Fibroblast of skin of left biceps (primary cell): ENCODE measurements at regions not wholly inside any gene's neighbourhood (a gene's known extent, or its start where the extent isn't known, plus 50 kb on each side); places are given as distances from the start of the nearest gene placed in this dataset.

Experiments used
- DNase-seq, 2 experiments: peaks; one replicate each; pipeline ENCODE4 v3.0.0-alpha.2; 2013; ENCODE audit warnings: low read depth in 2 of 2

- DNase-seq: no peak
Measured at GRCh38 chr9:135310134-135310533, 169.4 kb upstream of the PPP1R26 start.

GRCh38 chr9:135315572-135315971 is 164.0 kb upstream of the PPP1R26 start:
- DNase-seq: no peak

- DNase-seq: no peak
Measured at GRCh38 chr9:135320331-135320730, 159.3 kb upstream of the PPP1R26 start.

DNA sequence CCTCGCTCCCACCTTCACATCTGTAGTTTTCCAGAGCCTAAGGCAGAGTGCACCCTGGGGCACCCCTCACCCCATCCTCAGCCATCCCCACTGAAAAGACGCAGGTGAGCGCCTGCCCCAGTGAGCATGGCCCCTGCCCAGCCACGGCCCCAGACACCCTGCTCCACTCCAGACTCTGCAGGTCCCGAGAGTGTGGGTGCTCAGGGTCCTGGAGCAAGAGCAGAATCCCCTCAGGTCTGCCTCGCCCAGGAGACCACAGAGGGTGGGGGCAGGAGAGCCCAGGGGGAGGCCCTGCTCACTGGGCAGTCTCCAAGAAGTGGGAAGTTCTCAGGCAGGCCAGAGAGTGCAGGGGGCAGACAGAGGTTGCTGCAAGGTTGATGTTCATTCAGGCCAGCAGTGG is 158.6 kb upstream of the PPP1R26 start:
- no peak for DNase-seq

DNA sequence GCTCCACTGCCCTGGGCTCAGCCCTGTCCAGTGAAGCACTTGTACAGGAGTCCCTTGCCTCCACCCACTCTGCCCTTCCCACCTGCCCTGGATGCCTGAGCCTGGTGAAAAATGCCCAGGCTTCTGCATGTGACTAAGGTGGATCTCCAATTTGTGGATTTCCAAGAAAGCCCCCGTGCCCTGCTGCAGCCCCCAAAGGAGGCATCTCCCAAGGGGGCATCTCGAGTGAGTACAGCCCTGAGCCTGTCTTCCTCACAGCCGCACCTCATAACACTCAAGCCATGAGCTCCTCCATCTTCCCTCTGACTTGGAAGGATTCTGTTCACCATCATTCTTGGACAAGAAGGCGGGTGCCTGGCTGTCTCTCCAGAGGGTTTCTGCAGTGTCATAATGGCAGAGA is 158.0 kb upstream of the PPP1R26 start:
- DNase-seq: no peak

- DNase-seq: no peak
Measured at GRCh38 chr9:135324329-135324728, 155.3 kb upstream of the PPP1R26 start.

DNA sequence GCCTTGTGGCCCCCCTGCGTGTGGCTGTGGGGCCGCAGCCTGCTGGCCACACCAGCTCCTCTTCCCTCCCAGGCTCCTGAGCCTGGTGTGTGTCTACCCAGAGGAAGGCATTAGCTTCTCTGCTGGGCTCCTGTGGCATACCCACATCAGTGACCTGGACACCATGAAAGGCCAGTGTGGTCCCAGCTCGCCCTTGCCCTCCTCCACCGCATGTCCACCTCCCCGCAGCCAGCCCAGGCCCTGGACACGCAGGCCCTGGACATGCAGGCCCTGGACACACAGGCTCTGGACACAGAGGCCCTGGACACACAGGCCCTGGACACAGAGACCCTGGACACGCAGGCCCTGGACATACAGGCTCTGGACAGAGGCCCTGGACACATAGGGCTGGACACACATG is 153.4 kb upstream of the PPP1R26 start:
- no peak for DNase-seq

DNA sequence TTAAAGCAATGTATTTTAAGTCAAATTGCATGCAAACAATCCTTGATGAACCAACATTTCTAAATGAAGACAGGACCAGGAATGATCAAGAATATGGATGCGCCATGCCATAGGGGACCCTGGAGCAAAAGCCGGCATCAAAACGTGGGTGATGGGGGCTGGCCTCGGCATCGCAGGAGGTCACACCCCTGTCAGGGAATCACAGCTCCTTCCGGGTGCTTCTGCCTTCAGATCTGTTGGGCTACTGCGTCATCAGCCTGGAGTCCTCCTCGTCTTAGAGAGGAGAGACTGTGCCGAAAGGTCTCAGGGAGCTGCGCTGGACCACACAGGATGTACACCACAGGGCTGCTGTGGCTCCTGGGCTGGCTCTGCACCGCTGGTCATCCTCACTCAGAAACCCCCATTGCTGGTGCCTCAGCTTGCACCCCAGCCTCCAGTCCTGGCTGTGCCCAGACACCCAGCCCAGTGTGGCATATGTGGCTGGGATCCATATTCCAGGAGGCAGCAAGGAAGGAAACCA is 152.9 kb upstream of the PPP1R26 start:
- no peak for DNase-seq

DNA sequence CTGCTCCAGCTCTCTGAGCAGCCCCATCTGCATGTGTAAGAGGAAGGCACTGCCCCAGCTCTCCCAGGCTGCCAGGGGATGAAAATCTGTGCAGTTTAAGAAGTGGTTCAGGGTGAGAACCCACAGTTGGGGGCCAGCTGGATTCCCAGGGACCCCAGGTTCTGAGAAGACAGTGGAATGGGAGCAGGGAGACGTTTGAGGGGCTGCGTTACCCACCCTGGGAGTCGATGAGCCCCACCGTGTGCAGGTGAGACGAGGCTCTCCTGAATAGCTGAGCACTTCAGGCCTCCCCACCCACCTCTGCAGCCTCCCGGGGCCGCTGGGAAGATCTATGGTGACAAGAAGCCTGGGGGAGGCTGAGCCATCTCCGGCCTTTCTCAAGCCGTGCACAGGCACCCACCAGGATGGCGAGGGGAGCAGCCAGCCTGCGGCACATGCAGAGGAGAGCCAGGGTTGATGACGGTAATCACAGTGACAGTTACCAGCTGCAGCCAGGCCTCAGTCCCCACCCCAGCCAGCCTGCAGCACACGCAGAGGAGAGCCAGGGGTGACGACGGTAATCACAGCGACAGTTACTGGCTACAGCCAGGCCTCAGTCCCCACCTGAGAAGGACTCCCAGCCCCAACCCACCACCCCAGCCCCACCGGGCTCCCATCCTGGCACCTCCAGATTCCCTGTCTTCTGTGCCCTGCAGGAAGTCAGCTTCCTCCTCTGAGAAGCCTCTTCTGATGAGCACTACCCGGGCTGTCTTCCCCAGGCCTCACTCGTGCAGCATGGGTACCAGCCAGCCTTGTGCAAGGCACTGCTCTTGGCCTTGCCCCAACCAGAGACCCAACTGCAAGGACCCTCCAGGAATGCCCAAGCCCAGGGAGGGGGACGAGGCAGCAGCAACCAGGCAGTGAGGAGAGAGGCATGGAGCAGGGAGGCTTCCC is 150.8 kb upstream of the PPP1R26 start:
- no peak for DNase-seq

GRCh38 chr9:135329571-135330306 is 149.8 kb upstream of the PPP1R26 start:
- DNase-seq: no peak

- no peak for DNase-seq
Measured at GRCh38 chr9:135330307-135330631, 149.3 kb upstream of the PPP1R26 start.

DNA sequence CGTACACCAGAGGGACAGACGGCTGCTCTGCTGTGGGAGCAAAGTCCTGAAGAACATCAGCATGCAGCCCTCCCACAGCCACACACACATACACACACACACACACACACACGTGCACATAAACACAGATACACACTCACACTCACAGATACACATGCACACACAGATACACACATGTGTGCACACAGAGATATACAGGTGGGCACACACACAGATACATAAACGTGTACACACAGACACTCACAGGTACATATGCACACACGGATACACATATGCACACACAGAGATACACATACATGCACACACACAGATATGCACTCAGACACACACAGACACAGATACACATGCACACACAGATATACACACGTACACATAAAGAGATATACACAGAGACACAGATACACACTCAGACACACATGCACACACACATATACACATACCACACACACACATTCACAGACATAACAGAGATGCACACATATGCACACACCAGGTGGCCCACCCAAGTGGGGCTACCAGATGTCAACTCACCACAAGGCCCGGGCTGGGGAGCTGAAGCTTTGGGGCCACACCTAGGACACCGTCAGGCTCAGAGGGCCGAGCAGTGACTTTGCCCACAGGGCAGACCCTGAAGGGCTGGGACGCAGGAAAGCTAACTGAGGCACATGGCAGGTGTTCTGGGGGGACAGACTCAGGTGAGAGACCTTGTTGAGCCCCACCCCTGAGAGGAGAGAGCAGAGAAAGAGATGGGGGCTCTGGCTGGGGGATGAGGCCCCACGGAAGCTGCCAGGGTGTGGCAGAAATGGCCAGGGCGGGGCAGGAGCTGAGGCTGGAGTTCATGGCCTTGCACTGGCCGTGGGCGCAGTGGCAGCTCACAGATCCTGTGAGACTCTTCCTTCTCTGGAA is 148.6 kb upstream of the PPP1R26 start:
- DNase-seq: no peak

DNA sequence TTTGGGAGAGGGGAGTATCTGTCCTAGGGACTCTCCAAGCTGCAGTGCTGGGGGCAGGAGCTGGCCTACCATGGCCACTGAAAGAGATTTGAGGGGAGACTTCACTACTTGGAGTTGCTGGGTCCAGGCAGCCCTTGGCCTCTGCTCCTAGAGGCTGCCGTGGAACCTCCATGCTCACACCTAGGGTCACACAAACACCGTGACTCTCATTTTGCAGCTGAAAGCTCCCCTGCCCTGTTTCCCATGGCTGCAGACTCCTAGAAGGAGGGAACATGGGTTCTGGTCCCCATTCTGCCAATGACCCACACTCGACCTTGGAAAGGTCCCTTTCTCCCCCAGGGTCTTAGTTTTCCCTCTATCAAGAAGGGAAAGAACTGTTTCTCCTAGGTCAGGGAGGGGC is 147.1 kb upstream of the PPP1R26 start:
- DNase-seq: no peak

DNA sequence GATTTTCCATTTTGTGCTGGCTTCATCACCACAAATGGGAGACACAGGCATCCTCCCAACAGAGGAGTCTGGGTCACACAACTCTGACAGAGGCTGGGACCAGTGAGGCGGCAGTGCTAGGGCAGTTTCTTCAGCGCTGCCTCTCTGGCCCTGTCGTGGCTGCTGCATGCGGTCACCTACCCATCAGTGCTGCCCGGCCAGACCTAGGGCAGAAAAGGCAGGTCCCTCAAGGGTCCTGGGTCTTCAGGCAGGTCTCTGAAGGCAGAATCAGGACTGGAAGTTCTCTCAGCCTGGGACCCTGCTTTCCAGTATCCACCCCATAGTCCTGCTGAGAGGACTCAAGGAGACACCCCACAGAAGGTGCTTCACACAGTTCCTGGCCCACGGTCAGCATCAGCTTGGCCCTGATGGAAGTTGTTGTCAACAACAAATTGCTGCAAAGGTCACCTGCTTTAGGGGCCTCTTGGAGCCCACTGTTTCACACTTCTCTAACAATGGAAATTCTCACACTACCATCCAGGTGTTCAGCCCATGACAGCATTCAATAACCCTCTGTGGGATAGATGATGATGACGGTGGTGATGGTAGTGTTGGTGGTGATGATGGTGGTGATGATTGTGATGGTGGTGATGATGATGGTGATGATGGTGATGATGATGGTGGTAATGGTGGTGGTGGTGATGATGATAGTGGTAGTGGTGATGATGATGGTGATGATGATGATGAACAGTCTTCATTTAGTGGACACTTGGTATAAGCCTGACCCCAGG is 146.4 kb upstream of the PPP1R26 start:
- DNase-seq: no peak

DNA sequence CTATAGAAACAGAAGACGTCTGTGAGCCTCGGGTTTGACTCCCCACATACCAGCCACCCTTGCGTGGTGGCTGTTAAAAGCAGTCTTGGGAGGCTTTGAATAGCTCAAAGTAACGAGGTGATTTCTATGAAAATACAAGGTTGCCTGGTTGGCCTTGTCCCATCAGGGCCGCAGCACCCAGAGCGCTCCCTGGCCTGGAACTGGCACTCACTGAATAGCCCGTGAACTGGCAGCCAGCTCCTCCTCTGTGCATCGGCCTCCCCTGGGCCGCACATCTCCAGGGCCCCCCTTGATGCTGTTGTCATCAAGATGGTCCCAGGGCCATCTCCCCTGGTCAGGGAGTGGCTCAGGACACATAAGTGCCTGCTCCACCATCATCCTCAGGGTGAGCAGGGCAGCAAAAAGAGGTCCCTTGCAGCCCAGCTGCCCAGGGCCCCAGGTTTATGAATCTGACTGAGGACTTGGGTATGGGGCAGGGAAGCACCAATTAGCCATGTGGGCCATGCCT is 144.6 kb upstream of the PPP1R26 start:
- no peak for DNase-seq

- DNase-seq: no peak
Measured at GRCh38 chr9:135335691-135336181, 143.8 kb upstream of the PPP1R26 start.

GRCh38 chr9:135336722-135337527 is 142.7 kb upstream of the PPP1R26 start:
- no peak for DNase-seq

DNA sequence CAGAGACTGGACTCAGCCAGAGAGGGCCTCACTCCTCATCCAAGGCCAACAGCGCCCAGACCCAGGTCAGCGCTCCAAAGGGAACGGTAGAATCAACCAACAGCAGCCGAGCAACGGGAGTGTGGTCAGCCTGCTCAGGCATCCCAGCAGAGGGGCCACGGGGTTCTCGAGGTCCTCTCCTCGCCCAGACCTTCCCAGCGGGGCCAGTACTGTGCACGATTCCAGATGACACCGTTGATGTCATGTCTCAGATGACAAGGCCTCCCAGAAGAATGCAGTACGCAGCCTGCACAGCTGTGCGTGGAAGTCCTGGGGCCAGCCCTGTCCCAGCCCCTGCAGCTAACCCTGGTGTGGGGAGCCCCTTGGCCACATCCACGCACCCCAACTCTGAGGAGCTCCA is 141.0 kb upstream of the PPP1R26 start:
- DNase-seq: no peak

GRCh38 chr9:135339378-135339973 is 140.1 kb upstream of the PPP1R26 start:
- no peak for DNase-seq
